ENCODE measurements at regions not wholly inside any gene's neighbourhood (a gene's known extent, or its start where the extent isn't known, plus 50 kb on each side); places are given as distances from the start of the nearest gene placed in this dataset.

DNA sequence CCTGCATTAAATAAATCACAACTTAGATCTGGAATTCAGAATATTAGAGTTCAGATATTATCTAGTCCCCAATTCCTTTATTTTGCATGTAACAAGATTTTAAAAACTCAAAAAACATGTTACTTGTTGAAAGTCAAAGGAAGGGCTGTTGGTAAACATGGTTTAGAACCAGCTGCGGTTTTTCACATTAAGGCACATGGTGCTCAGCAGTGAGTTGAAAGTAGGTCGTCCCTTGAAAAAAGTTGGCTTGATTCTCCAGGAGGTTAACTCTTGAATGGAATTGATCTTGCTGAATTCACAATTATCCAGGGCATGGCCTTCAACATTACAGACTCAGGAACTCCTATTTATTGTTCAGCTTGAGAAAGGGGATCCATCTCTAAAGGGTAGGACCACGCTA lies 277.1 kb upstream of the DUSP10 start:
- intact Hi-C loops (cut with micrococcal nuclease; ENCODE audit: unreplicated experiment) = no loop called here
- BruUV-seq (replicated peaks) = no TSS peak
- H3K9me3 Mint-ChIP-seq (ENCODE audit: low read depth, unreplicated experiment) = peaks cover 2% of the 10 kb centered on the region

DNA sequence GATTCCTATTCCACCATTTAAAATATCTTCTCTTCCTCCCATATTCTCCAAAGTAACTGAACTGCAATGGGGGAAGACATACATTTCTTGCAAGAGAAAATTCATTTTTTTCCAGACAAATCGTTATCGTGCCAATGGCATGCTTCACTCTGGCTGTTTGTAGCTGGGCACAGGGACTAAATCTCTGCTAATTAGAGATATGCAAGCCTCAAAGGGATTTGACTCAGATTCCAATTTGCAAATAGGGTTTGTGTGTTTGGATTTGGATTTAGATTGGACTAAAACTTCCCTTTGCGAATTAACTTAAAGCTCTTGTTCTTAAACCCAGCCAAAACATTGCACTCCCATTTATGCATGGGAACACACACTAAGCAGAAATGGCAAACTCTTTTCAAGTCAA lies 276.2 kb upstream of the DUSP10 start:
- no peak overlapping the region for H3K27ac Mint-ChIP-seq (ENCODE audit: unreplicated experiment)
- no peaks in the 10 kb centered on the region for H3K4me1 Mint-ChIP-seq (ENCODE audit: low read depth, unreplicated experiment)
- DNase-seq = no peak
- CTCF ChIA-PET = no interaction called here
- TF ChIP-seq, protein P1, sequence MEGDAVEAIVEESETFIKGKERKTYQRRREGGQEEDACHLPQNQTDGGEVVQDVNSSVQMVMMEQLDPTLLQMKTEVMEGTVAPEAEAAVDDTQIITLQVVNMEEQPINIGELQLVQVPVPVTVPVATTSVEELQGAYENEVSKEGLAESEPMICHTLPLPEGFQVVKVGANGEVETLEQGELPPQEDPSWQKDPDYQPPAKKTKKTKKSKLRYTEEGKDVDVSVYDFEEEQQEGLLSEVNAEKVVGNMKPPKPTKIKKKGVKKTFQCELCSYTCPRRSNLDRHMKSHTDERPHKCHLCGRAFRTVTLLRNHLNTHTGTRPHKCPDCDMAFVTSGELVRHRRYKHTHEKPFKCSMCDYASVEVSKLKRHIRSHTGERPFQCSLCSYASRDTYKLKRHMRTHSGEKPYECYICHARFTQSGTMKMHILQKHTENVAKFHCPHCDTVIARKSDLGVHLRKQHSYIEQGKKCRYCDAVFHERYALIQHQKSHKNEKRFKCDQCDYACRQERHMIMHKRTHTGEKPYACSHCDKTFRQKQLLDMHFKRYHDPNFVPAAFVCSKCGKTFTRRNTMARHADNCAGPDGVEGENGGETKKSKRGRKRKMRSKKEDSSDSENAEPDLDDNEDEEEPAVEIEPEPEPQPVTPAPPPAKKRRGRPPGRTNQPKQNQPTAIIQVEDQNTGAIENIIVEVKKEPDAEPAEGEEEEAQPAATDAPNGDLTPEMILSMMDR (IDR thresholded peaks at IDR 0.05; ENCODE audit: unreplicated experiment) = no peak
- BruUV-seq (replicated peaks) = no TSS peak
- H3K27me3 Mint-ChIP-seq (ENCODE audit: unreplicated experiment) = no peaks in the 10 kb centered on the region
- no peaks in the 10 kb centered on the region for H3K36me3 Mint-ChIP-seq (ENCODE audit: insufficient read depth, unreplicated experiment)
- peaks cover 2% of the 10 kb centered on the region for H3K9me3 Mint-ChIP-seq (ENCODE audit: low read depth, unreplicated experiment)
- H3K4me3 Mint-ChIP-seq (ENCODE audit: low read depth, unreplicated experiment) = no peak overlapping the region
- intact Hi-C loops (cut with micrococcal nuclease; ENCODE audit: unreplicated experiment) = no loop called here

More for the DNA sequence above, 277.1 kb upstream of the DUSP10 start:
- CTCF ChIA-PET = no interaction called here
- Mint-ChIP-seq H3K27me3 (ENCODE audit: unreplicated experiment) (no peaks in the 10 kb centered on the region), H3K4me1 (ENCODE audit: low read depth, unreplicated experiment) (no peaks in the 10 kb centered on the region), H3K4me3 (ENCODE audit: low read depth, unreplicated experiment) (no peak overlapping the region), H3K27ac (ENCODE audit: unreplicated experiment) (no peak overlapping the region), H3K36me3 (ENCODE audit: insufficient read depth, unreplicated experiment) (no peaks in the 10 kb centered on the region)
- TF ChIP-seq, protein P1 (IDR thresholded peaks at IDR 0.05; ENCODE audit: unreplicated experiment) = no peak
- DNase-seq = no peak

DNA sequence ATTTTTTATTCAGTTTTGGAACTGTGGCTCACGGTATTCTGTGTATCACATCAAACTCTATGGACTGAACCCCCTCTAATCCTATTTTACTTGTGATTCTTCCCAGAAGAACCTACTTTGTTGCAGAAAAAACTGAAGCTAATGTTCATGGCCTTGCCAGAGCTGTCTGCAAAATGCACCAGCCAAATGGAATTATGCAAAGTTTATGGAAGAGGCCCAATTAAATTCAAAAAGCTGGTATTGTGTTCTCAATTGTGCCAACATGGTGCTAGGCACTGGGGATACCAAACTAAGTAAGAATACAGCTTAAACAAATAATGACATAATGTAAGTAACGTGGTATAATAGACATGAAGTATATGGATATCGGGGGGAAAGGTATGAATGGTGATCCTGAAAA lies 273.8 kb upstream of the DUSP10 start:
- intact Hi-C loops (cut with micrococcal nuclease; ENCODE audit: unreplicated experiment) = no loop called here
- no TSS peak for BruUV-seq (replicated peaks)
- CTCF ChIA-PET = no interaction called here
- no peak overlapping the region for H3K27ac Mint-ChIP-seq (ENCODE audit: unreplicated experiment)
- peaks cover 5% of the 10 kb centered on the region for H3K9me3 Mint-ChIP-seq (ENCODE audit: low read depth, unreplicated experiment)
- TF ChIP-seq, protein P1 (IDR thresholded peaks at IDR 0.05; ENCODE audit: unreplicated experiment) = no peak
- DNase-seq = no peak
- H3K36me3 Mint-ChIP-seq (ENCODE audit: insufficient read depth, unreplicated experiment) = no peaks in the 10 kb centered on the region
- H3K27me3 Mint-ChIP-seq (ENCODE audit: unreplicated experiment) = no peaks in the 10 kb centered on the region
- no peaks in the 10 kb centered on the region for H3K4me1 Mint-ChIP-seq (ENCODE audit: low read depth, unreplicated experiment)
- no peak overlapping the region for H3K4me3 Mint-ChIP-seq (ENCODE audit: low read depth, unreplicated experiment)

DNA sequence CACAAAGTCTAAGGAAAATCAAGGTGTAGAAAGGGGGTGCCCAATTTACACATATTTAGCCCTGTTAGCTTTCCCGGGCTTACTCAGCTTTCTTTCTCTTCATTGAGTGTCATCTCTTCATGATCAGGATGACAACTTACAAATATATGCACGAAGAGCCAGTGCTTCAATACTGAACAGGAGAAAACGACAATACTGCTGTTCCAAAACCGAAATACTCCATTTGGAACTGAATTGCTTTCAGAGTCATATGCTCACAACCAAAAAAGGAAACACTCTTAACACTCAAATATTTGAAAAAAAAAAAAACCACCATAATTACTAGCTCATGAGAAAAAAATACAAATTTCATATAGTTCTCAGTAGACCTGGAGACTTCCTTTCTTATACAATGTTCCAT lies 272.1 kb upstream of the DUSP10 start:
- Mint-ChIP-seq H3K4me1 (ENCODE audit: low read depth, unreplicated experiment) (peaks cover 10% of the 10 kb centered on the region), H3K27me3 (ENCODE audit: unreplicated experiment) (no peaks in the 10 kb centered on the region), H3K36me3 (ENCODE audit: insufficient read depth, unreplicated experiment) (no peaks in the 10 kb centered on the region), H3K4me3 (ENCODE audit: low read depth, unreplicated experiment) (no peak overlapping the region), H3K27ac (ENCODE audit: unreplicated experiment) (no peak overlapping the region), H3K9me3 (ENCODE audit: low read depth, unreplicated experiment) (peaks cover 5% of the 10 kb centered on the region)
- TF ChIP-seq, protein P1 (IDR thresholded peaks at IDR 0.05; ENCODE audit: unreplicated experiment) = no peak
- BruUV-seq (replicated peaks) = no TSS peak
- CTCF ChIA-PET = no interaction called here
- no peak for DNase-seq
- intact Hi-C loops (cut with micrococcal nuclease; ENCODE audit: unreplicated experiment) = no loop called here

DNA sequence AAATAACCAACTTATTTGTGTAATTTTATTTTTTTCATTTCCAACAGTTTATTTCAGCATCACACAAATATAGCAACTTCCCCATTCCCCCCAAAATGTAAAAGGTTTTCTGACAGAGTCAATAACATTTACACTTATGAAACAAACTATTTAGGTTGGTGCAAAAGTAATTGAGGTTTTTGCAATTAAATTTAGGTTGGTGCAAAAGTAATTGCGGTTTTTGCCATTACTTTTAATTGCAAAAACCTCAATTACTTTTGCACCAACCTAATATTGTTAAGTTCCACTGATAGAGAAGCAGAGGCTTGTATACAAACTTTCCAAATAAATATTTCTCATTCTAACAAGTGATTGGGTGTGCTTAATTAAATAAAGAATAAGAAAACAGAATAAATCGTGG lies 270.9 kb upstream of the DUSP10 start:
- DNase-seq = no peak
- Mint-ChIP-seq H3K9me3 (ENCODE audit: low read depth, unreplicated experiment) (peaks cover 5% of the 10 kb centered on the region), H3K4me3 (ENCODE audit: low read depth, unreplicated experiment) (no peak overlapping the region), H3K36me3 (ENCODE audit: insufficient read depth, unreplicated experiment) (no peaks in the 10 kb centered on the region), H3K27ac (ENCODE audit: unreplicated experiment) (no peak overlapping the region), H3K27me3 (ENCODE audit: unreplicated experiment) (no peaks in the 10 kb centered on the region), H3K4me1 (ENCODE audit: low read depth, unreplicated experiment) (peaks cover 10% of the 10 kb centered on the region)
- intact Hi-C loops (cut with micrococcal nuclease; ENCODE audit: unreplicated experiment) = no loop called here
- TF ChIP-seq, protein P1 (IDR thresholded peaks at IDR 0.05; ENCODE audit: unreplicated experiment) = no peak
- CTCF ChIA-PET = no interaction called here
- BruUV-seq (replicated peaks) = no TSS peak

Measured in Calu3 (cell line).